Dermis microvascular lymphatic vessel endothelial cell (primary cell): ENCODE measurements at regions not wholly inside any gene's neighbourhood (a gene's known extent, or its start where the extent isn't known, plus 50 kb on each side); places are given as distances from the start of the nearest gene placed in this dataset.

Source experiments
- DNase-seq, 2 donors: peaks; one replicate each; pipeline versions ENCODE4 v3.0.0 to v3.0.0-alpha.2; 2010; ENCODE audit warnings: low read depth in 2 of 2

- no peak for DNase-seq
Observed at GRCh38 chr4:58935332-58935731, 1825.1 kb upstream of the IGFBP7 start.

DNA sequence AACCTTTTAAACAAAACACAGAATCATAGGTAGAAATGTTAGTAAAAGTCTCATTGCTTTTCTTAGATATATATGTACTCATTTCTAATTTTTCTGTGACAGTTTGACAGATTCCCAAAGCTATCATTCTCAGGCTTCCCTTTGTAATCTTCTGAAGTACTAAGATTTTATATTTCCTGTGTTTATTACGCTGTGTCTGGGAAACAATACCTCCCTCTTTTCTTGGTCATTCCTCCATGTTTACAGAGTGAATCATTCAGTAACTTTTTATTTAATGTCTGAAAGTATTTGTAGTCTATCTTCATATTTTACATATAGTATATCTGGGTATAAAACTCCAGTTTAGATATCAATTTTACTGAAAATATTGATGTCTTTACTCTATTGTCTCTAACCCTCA is 1826.3 kb upstream of the IGFBP7 start:
- no peak for DNase-seq

- no peak for DNase-seq
Observed at GRCh38 chr4:58940167-58940566, 1830.0 kb upstream of the IGFBP7 start.

- no peak for DNase-seq
Observed at GRCh38 chr4:58941286-58941685, 1831.1 kb upstream of the IGFBP7 start.

- no peak for DNase-seq
Observed at GRCh38 chr4:58953575-58953974, 1843.4 kb upstream of the IGFBP7 start.

DNA sequence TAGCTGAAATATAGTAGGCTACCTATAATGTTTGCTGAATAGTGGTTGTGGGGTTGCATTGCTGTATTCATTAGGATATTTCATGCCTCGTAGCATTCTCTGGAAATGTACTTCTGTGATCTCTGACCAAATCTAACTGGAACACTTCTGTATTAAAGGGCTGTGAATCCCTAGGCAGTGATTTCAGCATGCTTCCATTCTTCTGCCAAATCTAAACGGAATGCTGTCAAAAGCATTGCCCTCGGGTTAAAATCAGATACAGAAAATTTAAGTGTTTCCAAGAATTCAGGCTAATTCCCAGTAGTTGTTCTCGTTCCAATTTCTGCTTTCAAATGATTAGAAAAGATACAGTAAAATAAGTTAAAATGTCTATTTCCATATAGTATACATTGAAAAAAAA is 1847.5 kb upstream of the IGFBP7 start:
- DNase-seq, result no peak

DNA sequence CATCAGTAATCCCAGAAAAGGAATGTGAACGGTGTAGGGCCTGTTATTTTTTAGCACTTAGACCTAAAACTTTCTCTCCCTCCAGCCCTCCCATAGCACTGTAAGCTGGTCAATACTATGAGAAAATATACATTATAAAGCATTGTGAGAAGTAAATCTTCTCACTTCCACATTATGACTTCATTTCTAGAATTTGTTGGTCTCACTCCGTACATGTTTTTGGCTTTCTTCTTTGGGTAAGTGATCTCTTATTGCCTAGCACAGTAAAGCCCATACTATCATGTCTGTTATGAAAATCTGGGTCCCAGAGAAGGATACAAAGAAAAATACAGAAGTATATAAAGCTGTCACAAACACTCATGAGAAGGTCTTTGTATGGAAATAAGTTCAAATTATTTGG is 1851.1 kb upstream of the IGFBP7 start:
- no peak for DNase-seq

DNA sequence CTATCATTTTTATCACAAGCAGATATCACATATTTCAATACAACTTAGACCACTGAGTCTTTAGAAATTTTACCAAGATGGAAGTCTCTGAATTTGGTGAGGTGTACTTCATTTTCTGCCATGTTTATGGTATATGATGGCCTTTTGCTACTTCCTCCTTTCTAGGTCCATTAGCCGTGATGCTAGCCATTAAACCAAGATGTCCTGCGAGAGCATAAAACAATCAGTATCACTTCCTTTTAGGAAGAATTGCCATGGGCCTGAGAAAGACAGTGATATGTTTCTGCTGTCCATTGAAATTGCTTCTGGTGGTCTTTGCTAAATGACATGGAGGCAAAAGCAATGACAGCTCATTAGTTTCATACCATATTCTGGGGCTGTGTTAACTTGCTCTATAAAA is 1851.7 kb upstream of the IGFBP7 start:
- DNase-seq, result no peak

DNA sequence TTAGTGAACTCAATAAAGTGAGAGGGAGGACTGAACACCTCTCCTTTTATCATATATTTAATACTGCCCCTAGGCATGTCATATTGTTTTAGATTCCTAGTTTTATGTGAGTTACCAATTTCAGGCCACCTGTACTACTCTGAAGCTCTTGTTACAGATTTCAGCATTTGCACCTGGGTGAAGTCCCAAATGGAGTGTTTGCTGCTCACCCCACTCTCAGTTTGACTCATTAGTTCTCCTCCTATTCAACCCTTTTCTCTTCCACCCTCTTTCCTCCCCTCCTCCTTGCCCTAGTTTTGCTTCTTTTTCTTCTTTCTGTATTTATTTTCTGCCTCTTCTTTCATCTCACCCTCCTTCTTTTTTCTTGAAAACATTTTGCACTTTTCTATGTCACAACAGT is 1852.2 kb upstream of the IGFBP7 start:
- DNase-seq, result no peak

DNA sequence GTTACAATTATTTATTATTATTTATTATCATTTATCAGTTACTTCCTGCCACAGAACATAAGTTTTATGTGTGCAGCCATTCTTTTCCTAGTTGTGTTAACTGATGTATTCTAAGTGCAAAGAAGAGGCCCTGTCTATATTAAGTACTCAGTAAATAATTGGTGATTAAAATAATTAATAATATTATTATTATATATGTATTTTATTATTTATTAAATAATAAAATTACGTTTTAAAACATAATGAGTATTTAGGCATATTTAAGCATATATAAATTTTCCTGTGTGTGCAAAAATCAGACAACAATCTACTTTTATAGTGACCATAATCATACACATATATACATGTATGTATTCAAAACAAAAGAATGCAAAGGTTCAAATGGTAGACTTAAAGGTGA is 1871.6 kb upstream of the IGFBP7 start:
- DNase-seq, result no peak

DNA sequence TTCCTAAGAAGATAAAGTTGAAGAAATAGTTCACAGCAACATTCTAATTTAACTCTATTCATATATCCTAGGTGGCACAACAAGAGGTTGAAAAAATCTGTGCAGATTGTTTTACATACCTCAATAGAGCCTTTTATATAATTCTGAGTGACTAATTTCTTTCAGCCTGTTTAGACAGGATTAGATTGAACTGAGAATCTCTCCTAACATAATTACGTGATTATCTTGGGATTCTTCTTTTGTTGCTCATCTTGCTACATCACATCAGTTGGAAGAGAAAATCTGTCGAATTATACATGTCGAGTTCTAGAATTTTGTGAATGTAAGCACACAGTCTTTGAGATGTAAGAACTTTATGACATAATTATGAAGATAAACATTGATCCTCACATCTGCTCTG is 1873.7 kb upstream of the IGFBP7 start:
- no peak for DNase-seq

DNA sequence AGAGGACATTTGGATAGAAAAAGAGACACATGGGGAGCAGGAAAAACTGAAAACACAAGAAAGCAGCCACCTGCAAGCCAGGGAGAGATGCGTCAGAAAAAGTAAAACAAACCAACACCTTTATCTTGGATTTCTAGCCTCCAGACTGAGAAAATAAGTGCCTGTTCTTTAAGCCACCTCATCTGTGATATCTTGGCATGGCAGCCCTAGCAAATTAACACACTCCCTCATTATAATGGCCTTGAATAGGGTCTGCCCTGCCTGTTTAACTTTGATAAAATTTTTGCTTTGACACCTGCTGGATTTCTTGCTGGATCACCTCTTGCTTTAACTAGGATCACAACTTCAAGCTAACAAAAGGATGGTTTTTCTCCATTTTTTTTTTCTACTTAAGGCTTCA is 1892.0 kb upstream of the IGFBP7 start:
- DNase-seq, result no peak

DNA sequence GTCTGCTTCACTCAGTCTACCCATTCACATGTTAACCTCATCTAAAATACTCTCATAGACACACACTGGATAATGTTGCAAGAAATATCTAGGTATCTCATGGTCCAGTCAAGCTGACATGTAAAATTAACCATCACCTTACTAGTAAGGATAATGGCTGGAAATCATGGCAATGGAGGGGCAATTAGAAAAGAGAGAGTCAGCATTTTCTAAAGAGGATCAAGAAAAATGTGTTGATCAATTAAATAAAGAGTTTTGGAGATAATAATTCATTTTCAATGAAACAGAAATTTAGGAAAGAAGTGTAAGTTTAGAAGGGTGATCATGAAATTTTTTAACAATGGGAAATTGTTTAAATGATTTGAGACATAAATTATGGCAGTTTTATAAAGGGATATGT is 1914.1 kb upstream of the IGFBP7 start:
- no peak for DNase-seq

GRCh38 chr4:59037812-59038211 is 1927.6 kb upstream of the IGFBP7 start:
- DNase-seq, result no peak

GRCh38 chr4:59039046-59039445 is 1928.9 kb upstream of the IGFBP7 start:
- DNase-seq, result no peak

- DNase-seq, result no peak
Observed at GRCh38 chr4:59044286-59044900, 1934.2 kb upstream of the IGFBP7 start.

GRCh38 chr4:59054086-59054485 is 1943.9 kb upstream of the IGFBP7 start:
- no peak for DNase-seq

GRCh38 chr4:59057804-59058203 is 1947.6 kb upstream of the IGFBP7 start:
- DNase-seq, result no peak

GRCh38 chr4:59058543-59058942 is 1948.4 kb upstream of the IGFBP7 start:
- DNase-seq, result no peak

GRCh38 chr4:59060002-59060846 is 1950.0 kb upstream of the IGFBP7 start:
- no peak for DNase-seq

GRCh38 chr4:59060895-59061294 is 1950.7 kb upstream of the IGFBP7 start:
- no peak for DNase-seq

DNA sequence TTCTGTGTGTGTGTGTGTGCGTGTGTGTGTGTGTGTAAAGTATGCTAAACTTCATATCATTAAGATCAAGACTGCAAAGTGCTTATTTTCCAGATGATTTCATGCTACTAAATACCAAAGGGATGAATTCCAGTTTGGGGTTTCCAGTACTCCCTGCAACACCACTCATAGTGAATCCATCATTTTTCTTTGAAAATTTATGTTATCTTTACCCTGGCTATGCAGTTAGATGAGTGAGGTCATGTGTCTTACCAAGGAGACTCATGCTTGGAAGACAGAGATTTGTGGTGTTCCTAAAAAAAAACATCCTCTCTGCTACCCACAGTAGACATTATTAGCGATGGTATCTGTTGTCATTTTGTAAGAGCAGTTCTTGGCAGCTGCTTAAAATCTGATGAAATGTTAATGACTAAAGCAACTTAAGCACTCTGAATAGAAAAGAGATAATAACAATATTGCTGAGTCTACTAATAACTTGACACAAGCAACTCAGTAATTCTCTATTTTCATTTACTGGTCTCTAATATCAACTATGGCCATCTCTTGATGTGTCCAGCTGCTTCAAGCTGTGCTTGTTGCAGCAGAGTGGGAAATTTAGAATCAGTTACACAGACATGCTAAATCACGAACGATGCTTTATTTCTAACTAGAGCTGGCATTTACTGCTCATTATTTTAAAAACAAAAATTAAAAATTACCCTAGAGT is 1953.0 kb upstream of the IGFBP7 start:
- no peak for DNase-seq
